Epithelial cell of esophagus (primary cell): ENCODE measurements at regions not wholly inside any gene's neighbourhood (a gene's known extent, or its start where the extent isn't known, plus 50 kb on each side); places are given as distances from the start of the nearest gene placed in this dataset.
A peak's percentile ranks its signal among the peaks of the same experiment; 100 is the strongest.

Source experiments
- DNase-seq: peaks from one replicate; pipeline ENCODE4 v3.0.0; 2010; ENCODE audit warnings: low read depth
- H3K4me3 ChIP-seq: 2 replicates; pipeline ENCODE4 v1.5.1; 2011; ENCODE audit warnings: mild to moderate bottlenecking, low read length, control low read depth
- CTCF ChIP-seq: IDR thresholded peaks from 2 replicates; pipeline ENCODE4 v1.5.1; 2011; ENCODE audit warnings: low read depth, mild to moderate bottlenecking, low read length, control low read depth, inconsistent platforms; ENCODE audit not compliant: insufficient read depth; ENCODE audit errors: missing control alignments

- no peak overlapping the region for H3K4me3 ChIP-seq
- peak; percentile 62 for DNase-seq
- TF ChIP-seq CTCF, result no peak
These were observed 165.9 kb upstream of the MARCKS start for GRCh38 chr6:113691260-113691656.

- H3K4me3 ChIP-seq, result no peak overlapping the region
- DNase-seq, result peak; percentile 80
- TF ChIP-seq CTCF, result no peak
These were observed 163.3 kb upstream of the MARCKS start for GRCh38 chr6:113693851-113694250.

- TF ChIP-seq CTCF, result no peak
- DNase-seq, result peak; percentile 70
- H3K4me3 ChIP-seq, result no peak overlapping the region
These were observed 162.7 kb upstream of the MARCKS start for GRCh38 chr6:113694278-113695077.

GRCh38 chr6:113695516-113695915 lies 161.6 kb upstream of the MARCKS start:
- no peak overlapping the region for H3K4me3 ChIP-seq
- TF ChIP-seq CTCF, result no peak
- DNase-seq, result no peak

GRCh38 chr6:113696960-113697359 lies 160.2 kb upstream of the MARCKS start:
- H3K4me3 ChIP-seq, result no peak overlapping the region
- DNase-seq, result peak; percentile 23
- no peak for TF ChIP-seq CTCF

GRCh38 chr6:113697632-113698410 lies 159.3 kb upstream of the MARCKS start:
- DNase-seq, result peak; percentile 86
- H3K4me3 ChIP-seq, result no peak overlapping the region
- TF ChIP-seq CTCF, result no peak
